HepG2 (cell line): ENCODE measurements at regions not wholly inside any gene's neighbourhood (a gene's known extent, or its start where the extent isn't known, plus 50 kb on each side); places are given as distances from the start of the nearest gene placed in this dataset.

ENCODE experiments used
- BRCA1 ChIP-seq: sonication (generic); formaldehyde crosslinking; IDR thresholded peaks from 2 replicates; pipeline ENCODE4 v1.4.0; 2020; ENCODE audit warnings: missing genetic modification reagents
- DNMT1 ChIP-seq: sonication (generic); formaldehyde crosslinking; IDR thresholded peaks from 2 replicates; pipeline ENCODE4 v1.5.1; 2020; ENCODE audit warnings: mild to moderate bottlenecking, missing genetic modification reagents
- NFIC ChIP-seq: IDR thresholded peaks from 2 replicates; pipeline ENCODE4 v1.6.1; 2012; ENCODE audit warnings: mild to moderate bottlenecking, low read length, inconsistent platforms
- REXO4 ChIP-seq: sonication (generic); formaldehyde crosslinking; IDR thresholded peaks from 2 replicates; pipeline ENCODE4 v1.8.0; 2022; ENCODE audit warnings: missing genetic modification reagents, mild to moderate bottlenecking, borderline replicate concordance
- SIN3A ChIP-seq: IDR thresholded peaks from 2 replicates; pipeline ENCODE4 v1.6.1; 2011; ENCODE audit warnings: low read depth, mild to moderate bottlenecking, control low read depth, low read length, borderline replicate concordance
- SMC3 ChIP-seq: IDR thresholded peaks from 2 replicates; pipeline ENCODE4 v1.6.1; 2011; ENCODE audit warnings: low read length, improper control_type of control experiment
- ZBTB21 ChIP-seq: sonication (generic); formaldehyde crosslinking; IDR thresholded peaks from 2 replicates; pipeline ENCODE4 v1.4.0; 2020; ENCODE audit warnings: missing genetic modification reagents
- ZC3H4 ChIP-seq: sonication (generic); formaldehyde crosslinking; IDR thresholded peaks from 2 replicates; pipeline ENCODE4 v1.4.0; 2020; ENCODE audit warnings: missing genetic modification reagents, borderline replicate concordance
- ZNF33A ChIP-seq: sonication (generic); formaldehyde crosslinking; IDR thresholded peaks from 2 replicates; pipeline ENCODE4 v1.5.1; 2020; ENCODE audit warnings: missing genetic modification reagents, mild to moderate bottlenecking, moderate library complexity, borderline replicate concordance
- TF ChIP-seq, protein P1 (sequence below): IDR thresholded peaks from 2 replicates; pipeline ENCODE4 v1.6.1; 2016; ENCODE audit warnings: missing genetic modification reagents, missing compliant biosample characterization

DNA sequence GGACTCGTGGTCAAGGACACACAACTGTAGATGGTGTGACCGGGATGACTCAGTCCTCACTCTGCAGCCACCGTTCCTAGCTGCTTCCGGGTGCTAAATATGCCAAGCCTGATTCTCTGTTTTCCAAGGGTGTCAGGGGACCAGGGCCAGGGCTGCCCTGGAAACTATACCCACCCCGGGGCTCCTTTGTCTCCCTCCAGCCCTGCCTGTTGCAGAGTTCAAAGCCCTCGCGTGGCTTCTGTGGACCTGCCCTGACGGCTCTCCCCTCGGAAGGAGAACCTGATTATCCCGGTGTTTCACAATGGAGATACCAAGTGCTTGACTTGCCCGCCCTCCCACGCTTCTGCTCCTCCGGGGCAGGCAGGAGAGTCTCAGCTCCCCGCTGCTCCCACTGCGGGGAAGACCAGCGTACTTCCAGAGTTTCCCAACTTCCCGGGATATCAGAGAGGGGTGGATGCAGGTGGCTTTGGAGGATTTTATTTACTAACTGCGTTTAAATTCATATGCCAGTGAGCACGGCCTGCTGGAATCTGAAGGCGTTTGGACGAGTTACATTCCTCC lies 125.0 kb downstream of the ASB7 start:
- TF ChIP-seq ZBTB21 (CRISPR knock-in tag), result no peak
- TF ChIP-seq REXO4, result no peak
- TF ChIP-seq SIN3A, result no peak
- no peak for TF ChIP-seq SMC3
- TF ChIP-seq ZNF33A (CRISPR knock-in tag), result no peak
- no peak for TF ChIP-seq DNMT1 (CRISPR knock-in tag)
- no peak for TF ChIP-seq NFIC
- TF ChIP-seq, protein P1, sequence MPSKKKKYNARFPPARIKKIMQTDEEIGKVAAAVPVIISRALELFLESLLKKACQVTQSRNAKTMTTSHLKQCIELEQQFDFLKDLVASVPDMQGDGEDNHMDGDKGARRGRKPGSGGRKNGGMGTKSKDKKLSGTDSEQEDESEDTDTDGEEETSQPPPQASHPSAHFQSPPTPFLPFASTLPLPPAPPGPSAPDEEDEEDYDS (CRISPR knock-in tag), result no peak
- TF ChIP-seq ZC3H4 (CRISPR knock-in tag), result no peak
- TF ChIP-seq BRCA1 (CRISPR knock-in tag), result no peak
